ENCODE measurements at regions not wholly inside any gene's neighbourhood (a gene's known extent, or its start where the extent isn't known, plus 50 kb on each side); places are given as distances from the start of the nearest gene placed in this dataset.

DNA sequence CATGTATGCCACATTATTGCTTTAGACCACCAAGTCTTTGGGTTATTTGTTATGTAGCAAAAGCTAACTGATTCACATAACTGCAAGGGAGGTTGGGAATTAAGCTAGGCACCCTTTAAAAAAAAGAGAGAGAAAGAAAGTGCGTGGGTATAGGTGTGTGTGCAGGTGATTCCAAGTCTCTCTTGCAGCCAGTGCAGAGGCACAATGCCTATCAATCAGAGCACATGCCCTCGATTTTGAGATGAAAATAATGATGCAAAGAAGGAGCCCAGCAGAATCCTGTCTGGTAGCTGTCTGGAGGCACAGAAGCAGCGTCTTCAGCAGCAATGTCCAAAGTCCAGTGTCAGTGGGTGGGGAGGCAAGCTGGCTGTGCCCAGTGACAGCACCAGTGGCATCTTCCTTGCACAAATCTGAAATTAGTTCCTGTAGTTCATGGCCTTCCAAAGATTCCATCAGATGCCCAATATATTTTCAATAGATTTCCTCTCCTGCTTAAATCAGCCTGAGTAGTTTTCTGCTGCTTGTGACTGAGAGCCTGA is 62.4 kb upstream of the TBPL2 start:
- TF ChIP-seq, protein P1, sequence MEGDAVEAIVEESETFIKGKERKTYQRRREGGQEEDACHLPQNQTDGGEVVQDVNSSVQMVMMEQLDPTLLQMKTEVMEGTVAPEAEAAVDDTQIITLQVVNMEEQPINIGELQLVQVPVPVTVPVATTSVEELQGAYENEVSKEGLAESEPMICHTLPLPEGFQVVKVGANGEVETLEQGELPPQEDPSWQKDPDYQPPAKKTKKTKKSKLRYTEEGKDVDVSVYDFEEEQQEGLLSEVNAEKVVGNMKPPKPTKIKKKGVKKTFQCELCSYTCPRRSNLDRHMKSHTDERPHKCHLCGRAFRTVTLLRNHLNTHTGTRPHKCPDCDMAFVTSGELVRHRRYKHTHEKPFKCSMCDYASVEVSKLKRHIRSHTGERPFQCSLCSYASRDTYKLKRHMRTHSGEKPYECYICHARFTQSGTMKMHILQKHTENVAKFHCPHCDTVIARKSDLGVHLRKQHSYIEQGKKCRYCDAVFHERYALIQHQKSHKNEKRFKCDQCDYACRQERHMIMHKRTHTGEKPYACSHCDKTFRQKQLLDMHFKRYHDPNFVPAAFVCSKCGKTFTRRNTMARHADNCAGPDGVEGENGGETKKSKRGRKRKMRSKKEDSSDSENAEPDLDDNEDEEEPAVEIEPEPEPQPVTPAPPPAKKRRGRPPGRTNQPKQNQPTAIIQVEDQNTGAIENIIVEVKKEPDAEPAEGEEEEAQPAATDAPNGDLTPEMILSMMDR (conservative IDR thresholded peaks at IDR 0.05; ENCODE audit: low read depth, low read length): no peak
- TF ChIP-seq MAFK (IDR thresholded peaks at IDR 0.05; ENCODE audit: low read depth, low read length): no peak
- TF ChIP-seq POLR2A (IDR thresholded peaks at IDR 0.05; ENCODE audit: low read depth, low read length): no peak
- TF ChIP-seq RAD21 (IDR thresholded peaks at IDR 0.05; ENCODE audit: low read length): no peak
- no peak for TF ChIP-seq BHLHE40 (IDR thresholded peaks at IDR 0.05; ENCODE audit: low read depth, low read length)
- TF ChIP-seq, protein P2, sequence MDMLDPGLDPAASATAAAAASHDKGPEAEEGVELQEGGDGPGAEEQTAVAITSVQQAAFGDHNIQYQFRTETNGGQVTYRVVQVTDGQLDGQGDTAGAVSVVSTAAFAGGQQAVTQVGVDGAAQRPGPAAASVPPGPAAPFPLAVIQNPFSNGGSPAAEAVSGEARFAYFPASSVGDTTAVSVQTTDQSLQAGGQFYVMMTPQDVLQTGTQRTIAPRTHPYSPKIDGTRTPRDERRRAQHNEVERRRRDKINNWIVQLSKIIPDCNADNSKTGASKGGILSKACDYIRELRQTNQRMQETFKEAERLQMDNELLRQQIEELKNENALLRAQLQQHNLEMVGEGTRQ (IDR thresholded peaks at IDR 0.05; ENCODE audit: low read depth, low read length): no peak
